ENCODE measurements at regions not wholly inside any gene's neighbourhood (a gene's known extent, or its start where the extent isn't known, plus 50 kb on each side); places are given as distances from the start of the nearest gene placed in this dataset.

DNA sequence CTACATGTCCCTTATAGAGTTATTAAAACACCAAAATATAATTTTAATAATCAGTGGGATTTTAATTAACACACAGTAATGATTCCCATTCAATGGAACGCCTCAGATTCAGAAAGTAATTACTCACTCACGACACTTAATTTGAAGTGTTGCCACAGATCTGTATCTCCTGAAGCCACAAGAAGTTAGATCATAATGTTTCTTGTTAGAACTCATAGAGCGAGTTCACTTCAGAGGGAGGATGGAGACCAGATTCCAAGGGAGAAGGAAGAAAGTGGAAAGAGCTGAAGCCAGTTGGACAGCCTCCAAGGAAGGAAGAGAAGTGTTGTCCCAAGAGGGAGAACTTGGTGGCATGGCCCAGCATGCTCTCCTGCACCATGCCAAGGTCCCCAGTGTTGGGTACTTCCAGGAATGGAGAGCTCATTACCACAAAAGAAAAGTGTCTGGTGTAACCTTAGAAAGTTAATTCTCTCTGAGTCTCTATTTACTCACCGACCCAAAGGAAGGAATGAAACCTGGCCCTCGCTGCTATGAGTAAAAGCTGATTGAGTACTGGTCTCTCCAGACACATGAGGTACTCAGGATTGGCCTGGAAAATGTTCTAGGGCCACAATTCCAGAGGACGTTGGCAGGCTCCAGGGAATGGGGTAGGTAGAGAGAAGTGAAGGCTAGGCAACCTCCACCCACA lies 305.4 kb downstream of the BCL11B start:
- WGBS (ENCODE audit: low lambda C conversion rate): 6% methylated on average over 6 of the region's 6 CpGs
- no peak overlapping the region for H3K27ac ChIP-seq (ENCODE audit: low read depth in 2 of 2, low read length in 1 of 2)
- H3K9me3 ChIP-seq: no peaks in the 10 kb centered on the region
- H3K4me2 ChIP-seq: no peak overlapping the region
- no peak overlapping the region for H2AFZ ChIP-seq (ENCODE audit: low read depth)
- no peaks in the 10 kb centered on the region; the same call in 1 of the 2 replicates for H3K27me3 ChIP-seq (ENCODE audit: insufficient read depth)
- H3K36me3 ChIP-seq (replicated peaks in 1 of 2; ENCODE audit: control insufficient read depth in 1 of 2, insufficient read depth in 2 of 2, low read length in 1 of 2): no peaks in the 10 kb centered on the region
- CTCF ChIA-PET: no interaction called here
- H3K4me3 ChIP-seq (ENCODE audit: low read depth in 2 of 2, low read length in 1 of 2): no peak overlapping the region
- no peaks in the 10 kb centered on the region for H3K79me2 ChIP-seq (ENCODE audit: insufficient read depth)
- no peaks in the 10 kb centered on the region for H3F3A ChIP-seq (replicated peaks; ENCODE audit: insufficient read depth)
- no peak overlapping the region for H3K9ac ChIP-seq
- no peak for DNase-seq
- POLR2A ChIA-PET: no interaction called here
- H3K4me1 ChIP-seq (ENCODE audit: control insufficient read depth in 1 of 2, insufficient read depth in 2 of 2, low read depth in 1 of 2, low read length in 1 of 2): no peaks in the 10 kb centered on the region
- H3K9me2 ChIP-seq: no peaks in the 10 kb centered on the region
- TF ChIP-seq FOXJ3 (CRISPR knock-in tag; IDR thresholded peaks at IDR 0.05): no peak
- TF ChIP-seq CHD2 (IDR thresholded peaks at IDR 0.05; ENCODE audit: low read length, partially characterized antibody): no peak
- no peak for TF ChIP-seq RXRA (IDR thresholded peaks at IDR 0.05; ENCODE audit: borderline replicate concordance, low read depth)
- no peak for TF ChIP-seq EZH2phosphoT487 (IDR thresholded peaks at IDR 0.05; ENCODE audit: borderline replicate concordance, low read depth)
- TF ChIP-seq TCF12 (IDR thresholded peaks at IDR 0.05): no peak
- no peak for TF ChIP-seq MXI1 (IDR thresholded peaks at IDR 0.05; ENCODE audit: low read depth, low read length)
- TF ChIP-seq SMC3 (IDR thresholded peaks at IDR 0.05; ENCODE audit: low read depth, low read length): no peak
- TF ChIP-seq NFIC (IDR thresholded peaks at IDR 0.05; ENCODE audit: borderline replicate concordance): no peak
- TF ChIP-seq GATA2 (CRISPR knock-in tag; IDR thresholded peaks at IDR 0.05): no peak
- no peak for TF ChIP-seq TAF1 (IDR thresholded peaks at IDR 0.05; ENCODE audit: borderline replicate concordance, low read depth, low read length)
- no peak for TF ChIP-seq EP300 (IDR thresholded peaks at IDR 0.05; ENCODE audit: borderline replicate concordance in 1 of 2, low read depth in 1 of 2, low read length in 1 of 2)
- no peak for TF ChIP-seq GABPA (IDR thresholded peaks at IDR 0.05; ENCODE audit: low read depth)
- TF ChIP-seq, protein P1, sequence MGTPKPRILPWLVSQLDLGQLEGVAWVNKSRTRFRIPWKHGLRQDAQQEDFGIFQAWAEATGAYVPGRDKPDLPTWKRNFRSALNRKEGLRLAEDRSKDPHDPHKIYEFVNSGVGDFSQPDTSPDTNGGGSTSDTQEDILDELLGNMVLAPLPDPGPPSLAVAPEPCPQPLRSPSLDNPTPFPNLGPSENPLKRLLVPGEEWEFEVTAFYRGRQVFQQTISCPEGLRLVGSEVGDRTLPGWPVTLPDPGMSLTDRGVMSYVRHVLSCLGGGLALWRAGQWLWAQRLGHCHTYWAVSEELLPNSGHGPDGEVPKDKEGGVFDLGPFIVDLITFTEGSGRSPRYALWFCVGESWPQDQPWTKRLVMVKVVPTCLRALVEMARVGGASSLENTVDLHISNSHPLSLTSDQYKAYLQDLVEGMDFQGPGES (IDR thresholded peaks at IDR 0.05; ENCODE audit: low read depth, low read length): no peak
- TF ChIP-seq RCOR1 (IDR thresholded peaks at IDR 0.05; ENCODE audit: low read length): no peak
- TF ChIP-seq YY1 (IDR thresholded peaks at IDR 0.05; ENCODE audit: low read depth): no peak
- no peaks in the 10 kb centered on the region for H4K20me1 ChIP-seq (ENCODE audit: insufficient read depth)

DNA sequence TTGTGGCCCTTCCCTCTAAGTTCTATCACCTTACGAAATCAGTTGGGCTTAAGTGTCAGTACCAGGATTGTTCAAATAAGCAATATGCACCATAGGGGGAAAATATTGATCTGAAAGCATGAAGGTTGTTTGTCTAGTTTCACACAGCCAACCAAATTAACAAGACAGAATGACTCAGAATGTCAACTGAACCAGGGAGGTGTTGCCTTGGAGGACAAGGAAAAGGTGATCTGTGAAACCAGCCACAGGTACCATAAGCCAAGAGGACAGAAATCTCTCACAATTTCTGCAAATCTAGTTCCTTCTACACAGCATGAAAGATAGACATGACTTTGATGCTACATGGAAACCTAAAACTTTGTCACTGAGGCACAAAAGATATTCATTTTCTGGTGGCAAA lies 297.9 kb downstream of the BCL11B start:
- no peaks in the 10 kb centered on the region for H3F3A ChIP-seq (replicated peaks; ENCODE audit: insufficient read depth)
- ChIA-PET CTCF (no interaction called here), POLR2A (no interaction called here)
- no peaks in the 10 kb centered on the region for H3K79me2 ChIP-seq (ENCODE audit: insufficient read depth)
- 8% methylated on average over 1 of the region's 1 CpG for WGBS (ENCODE audit: low lambda C conversion rate)
- no peaks in the 10 kb centered on the region for H3K4me1 ChIP-seq (ENCODE audit: control insufficient read depth in 1 of 2, insufficient read depth in 2 of 2, low read depth in 1 of 2, low read length in 1 of 2)
- no peak overlapping the region for H3K9ac ChIP-seq
- no peak overlapping the region for H3K27ac ChIP-seq (ENCODE audit: low read depth in 2 of 2, low read length in 1 of 2)
- H2AFZ ChIP-seq (ENCODE audit: low read depth): no peak overlapping the region
- H3K9me2 ChIP-seq: no peaks in the 10 kb centered on the region
- TF ChIP-seq NFIC (IDR thresholded peaks at IDR 0.05; ENCODE audit: borderline replicate concordance) (no peak), TAF1 (IDR thresholded peaks at IDR 0.05; ENCODE audit: borderline replicate concordance, low read depth, low read length) (no peak), RXRA (IDR thresholded peaks at IDR 0.05; ENCODE audit: borderline replicate concordance, low read depth) (no peak)
- no peaks in the 10 kb centered on the region for H3K36me3 ChIP-seq (replicated peaks in 1 of 2; ENCODE audit: control insufficient read depth in 1 of 2, insufficient read depth in 2 of 2, low read length in 1 of 2)
- H3K27me3 ChIP-seq (ENCODE audit: insufficient read depth): no peaks in the 10 kb centered on the region; the same call in 1 of the 2 replicates
- no peaks in the 10 kb centered on the region for H3K9me3 ChIP-seq
- H3K4me3 ChIP-seq (ENCODE audit: low read depth in 2 of 2, low read length in 1 of 2): no peak overlapping the region
- no peaks in the 10 kb centered on the region for H4K20me1 ChIP-seq (ENCODE audit: insufficient read depth)
- no peak for DNase-seq
- H3K4me2 ChIP-seq: no peak overlapping the region

Data from SK-N-SH (cell line).